AG08396 (cell line): ENCODE measurements at regions not wholly inside any gene's neighbourhood (a gene's known extent, or its start where the extent isn't known, plus 50 kb on each side); places are given as distances from the start of the nearest gene placed in this dataset.
"Not testable (repeated sequence)": the region's sequence is repeated elsewhere in the genome, so short reads cannot be mapped to it uniquely, and the experiment has no call there.

Experiments used
- DNase-seq: peaks from one replicate; pipeline ENCODE4 v3.0.0; 2012; ENCODE audit warnings: low spot score, mixed read lengths

- peak; percentile 3 for DNase-seq
These were observed 53.6 kb upstream of the PLGLB1 start for GRCh38 chr2:87075054-87075790.

DNA sequence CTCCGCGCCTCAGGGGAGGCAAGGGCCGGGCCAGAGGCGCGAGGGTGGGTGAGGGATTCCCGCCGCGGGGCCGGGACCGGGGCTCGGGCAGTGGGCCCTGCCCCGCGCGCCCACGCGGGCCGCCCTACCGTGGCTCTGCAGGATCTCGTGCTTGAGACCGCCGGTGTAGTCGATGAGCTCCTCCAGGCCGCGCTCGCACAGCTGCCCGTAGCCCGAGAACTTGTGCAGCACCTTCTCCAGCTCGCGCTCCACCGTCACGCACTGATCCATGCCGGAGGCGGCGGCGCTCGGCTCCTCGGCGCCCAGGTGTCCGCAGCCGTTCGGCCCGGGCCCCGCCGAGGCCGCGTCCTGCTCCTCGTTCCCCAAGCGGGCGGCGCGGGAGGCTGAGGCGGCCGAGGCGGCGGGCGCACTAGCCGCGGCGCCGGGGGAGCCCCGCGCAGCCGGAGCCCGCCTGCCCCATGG is 54.2 kb upstream of the PLGLB1 start:
- peak; percentile 20 for DNase-seq

DNA sequence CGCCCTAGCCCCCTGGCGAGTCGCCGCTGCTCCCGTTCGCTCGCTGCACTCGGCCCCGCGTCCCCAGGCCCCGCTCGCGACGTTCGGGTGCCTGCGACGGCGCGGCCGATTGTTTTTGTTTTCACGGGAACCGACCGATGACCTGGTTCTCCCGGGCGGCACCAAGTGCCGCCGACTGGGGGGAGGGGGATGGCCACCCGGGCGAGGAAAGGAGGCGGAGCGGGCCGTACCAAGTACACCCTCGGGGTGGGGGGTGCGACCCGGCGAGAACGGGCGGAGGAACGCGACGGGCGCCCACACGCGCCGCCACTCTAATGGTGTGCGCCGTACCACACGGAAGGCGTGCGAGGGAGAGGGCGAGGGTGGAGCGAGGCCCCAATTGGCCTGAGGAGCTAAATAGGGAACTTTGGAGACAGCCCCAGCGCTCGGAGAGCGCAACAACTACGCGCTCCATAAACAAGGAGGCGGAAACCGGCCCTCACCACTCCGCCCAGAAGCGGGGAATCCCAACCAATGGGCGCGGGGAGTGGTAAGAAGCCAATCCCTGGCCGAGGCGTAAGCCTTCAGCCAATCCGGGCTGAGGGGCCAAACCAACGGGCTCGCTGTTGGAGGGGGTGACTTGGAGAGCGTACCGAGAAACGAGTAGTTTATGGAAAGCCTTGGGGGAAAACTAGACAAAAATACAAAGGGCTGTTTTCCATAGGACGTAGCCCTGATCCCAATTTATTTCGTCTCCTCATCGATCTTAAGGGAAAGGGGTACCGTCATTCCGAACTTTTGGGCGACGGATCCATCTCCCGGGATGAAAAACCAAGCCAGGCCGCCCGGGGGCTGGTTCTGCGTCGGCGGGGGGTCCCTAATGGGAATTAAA is 54.8 kb upstream of the PLGLB1 start:
- DNase-seq: peak; percentile 70

- not testable (repeated sequence) for DNase-seq
These were observed 55.4 kb upstream of the PLGLB1 start for GRCh38 chr2:87077124-87077446.

DNA sequence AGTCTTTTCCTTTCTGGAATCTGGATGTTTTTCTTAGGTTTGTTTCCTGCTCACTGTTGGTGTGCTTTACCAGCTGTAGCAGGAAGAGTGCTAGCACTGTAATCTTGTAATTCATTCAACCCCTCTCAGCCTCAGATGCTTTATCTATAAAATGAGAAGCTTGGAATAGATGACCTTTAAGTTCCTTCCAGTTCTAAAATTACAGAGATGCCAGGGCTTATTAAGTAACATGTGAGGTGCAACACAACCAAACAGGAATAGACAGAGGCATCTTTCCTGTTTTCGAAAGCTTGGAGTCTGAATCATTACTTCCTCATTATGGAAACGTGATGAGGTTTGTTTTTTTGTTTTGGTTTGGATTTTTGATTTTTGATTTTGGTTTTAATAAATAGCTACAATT is 60.1 kb upstream of the PLGLB1 start:
- not testable (repeated sequence) for DNase-seq

DNA sequence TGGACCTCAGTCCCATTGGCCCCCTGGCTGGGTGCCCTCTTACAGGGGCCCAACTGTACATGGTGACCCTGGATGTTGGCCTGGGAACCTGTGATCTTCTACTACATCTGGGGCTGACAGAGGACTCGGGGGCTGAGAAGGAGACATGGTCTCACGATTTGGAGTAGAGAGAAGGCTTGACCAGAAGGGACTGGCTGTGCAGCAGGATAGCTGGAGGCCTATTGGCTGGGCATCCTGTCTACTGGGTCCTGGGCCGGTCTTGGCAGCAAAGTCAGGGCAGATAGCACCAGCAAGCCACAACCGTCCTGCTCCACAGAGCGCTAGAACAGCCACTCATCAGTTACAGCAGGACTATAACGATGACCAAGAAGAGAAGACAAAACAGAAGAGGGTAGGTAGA is 66.4 kb upstream of the PLGLB1 start:
- DNase-seq: not testable (repeated sequence)

GRCh38 chr2:87089401-87089800 is 67.8 kb upstream of the PLGLB1 start:
- DNase-seq: not testable (repeated sequence)

DNA sequence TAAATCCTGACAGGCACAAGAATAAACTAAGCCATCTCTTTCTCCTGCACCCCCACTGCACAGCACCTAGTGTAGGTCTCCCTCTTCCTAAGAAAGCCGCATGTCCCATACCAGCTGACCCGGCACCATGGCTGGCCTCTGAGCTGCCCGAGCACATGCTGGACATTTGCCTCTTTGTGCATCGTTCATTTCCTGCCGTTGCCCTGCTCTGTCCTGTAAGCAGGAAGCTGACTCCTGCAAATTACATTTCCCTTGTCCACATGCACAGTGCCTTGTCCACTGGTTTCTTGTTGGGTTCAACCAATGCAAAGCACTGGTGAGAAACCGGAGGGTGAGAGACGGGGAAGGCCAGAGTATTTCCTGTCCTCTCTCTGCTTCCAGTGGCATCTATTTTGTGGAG is 71.6 kb upstream of the PLGLB1 start:
- DNase-seq: not testable (repeated sequence)

GRCh38 chr2:87093937-87094529 is 72.4 kb upstream of the PLGLB1 start:
- not testable (repeated sequence) for DNase-seq

- DNase-seq: not testable (repeated sequence)
These were observed 74.2 kb upstream of the PLGLB1 start for GRCh38 chr2:87095804-87096203.

DNA sequence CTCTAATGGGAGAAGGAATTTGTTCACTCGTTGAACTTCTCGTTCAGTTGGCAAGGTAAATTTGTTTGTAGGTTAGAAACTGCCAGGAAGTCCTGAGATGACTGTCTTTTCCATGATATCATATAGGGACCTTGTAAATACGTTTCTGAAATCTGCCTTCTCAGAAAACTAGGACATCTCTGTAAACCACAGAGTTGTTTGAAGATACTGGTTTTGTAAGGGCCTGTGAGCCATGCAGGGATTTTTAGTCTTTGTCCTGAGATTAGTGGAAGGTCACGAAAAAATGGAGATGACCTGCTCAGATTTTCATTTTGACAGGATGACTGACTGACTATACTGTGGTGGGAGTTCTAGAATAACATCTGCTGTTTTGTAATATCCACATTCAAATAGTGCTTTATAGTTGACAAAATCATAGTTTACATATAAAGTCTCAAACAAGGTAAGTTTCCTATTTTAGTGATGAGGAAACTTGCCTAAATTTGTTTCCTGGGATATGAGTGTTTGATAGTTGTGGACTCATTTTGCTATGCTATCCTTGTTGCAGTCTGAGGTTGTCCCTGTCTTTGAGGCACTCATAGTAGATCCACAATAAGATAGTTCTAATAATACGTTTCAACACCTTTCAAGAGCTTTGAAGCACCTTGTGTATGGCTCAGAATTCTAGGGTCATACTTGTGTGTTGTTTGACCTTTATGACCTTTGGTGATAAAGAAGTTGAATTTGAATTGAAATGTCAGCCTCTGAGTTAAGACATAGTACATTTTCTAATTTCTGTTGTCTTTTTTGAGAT is 107.3 kb upstream of the PLGLB1 start:
- not testable (repeated sequence) for DNase-seq

GRCh38 chr2:87132577-87132976 is 110.9 kb upstream of the PLGLB1 start:
- not testable (repeated sequence) for DNase-seq

GRCh38 chr2:87151835-87152493 is 130.3 kb upstream of the PLGLB1 start:
- not testable (repeated sequence) for DNase-seq

GRCh38 chr2:87174454-87174853 is 152.8 kb upstream of the PLGLB1 start:
- not testable (repeated sequence) for DNase-seq

DNA sequence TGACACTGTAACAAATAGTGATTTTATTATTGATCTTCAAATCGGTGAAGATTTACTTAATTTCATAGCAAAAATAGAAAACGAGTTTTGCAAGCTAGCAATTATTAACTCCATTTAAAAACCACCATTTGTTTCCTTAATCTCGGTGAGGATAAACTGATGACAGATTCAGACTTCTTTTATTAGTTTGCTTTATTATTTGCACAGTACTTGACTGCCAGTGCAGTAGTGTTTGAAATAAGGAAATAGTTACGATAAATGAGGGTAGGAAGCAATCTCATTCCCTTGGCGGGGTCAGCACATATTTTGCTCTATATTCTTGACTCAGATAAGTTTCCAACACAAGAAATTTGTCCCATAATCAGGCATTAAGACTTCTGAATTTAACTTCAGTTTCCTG is 161.7 kb upstream of the PLGLB1 start:
- not testable (repeated sequence) for DNase-seq

DNA sequence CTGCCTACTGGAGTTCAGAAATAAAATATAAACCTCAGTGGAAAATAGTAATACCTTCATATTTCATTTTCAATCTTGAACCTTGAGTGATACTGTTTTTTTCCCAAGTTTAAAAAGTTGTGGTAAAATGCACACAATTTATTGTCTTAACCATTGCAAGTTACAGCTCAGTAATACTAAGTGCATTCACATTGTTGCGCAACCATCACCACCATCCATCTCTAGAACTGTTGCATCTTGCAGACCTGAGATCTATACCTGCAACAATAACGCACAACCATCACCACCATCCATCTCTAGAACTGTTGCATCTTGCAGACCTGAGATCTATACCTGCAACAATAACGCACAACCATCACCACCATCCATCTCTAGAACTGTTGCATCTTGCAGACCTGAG is 162.6 kb upstream of the PLGLB1 start:
- DNase-seq: not testable (repeated sequence)

- DNase-seq: not testable (repeated sequence)
These were observed 167.6 kb upstream of the PLGLB1 start for GRCh38 chr2:87189214-87189613.

- not testable (repeated sequence) for DNase-seq
These were observed 171.7 kb upstream of the PLGLB1 start for GRCh38 chr2:87193336-87193735.

DNA sequence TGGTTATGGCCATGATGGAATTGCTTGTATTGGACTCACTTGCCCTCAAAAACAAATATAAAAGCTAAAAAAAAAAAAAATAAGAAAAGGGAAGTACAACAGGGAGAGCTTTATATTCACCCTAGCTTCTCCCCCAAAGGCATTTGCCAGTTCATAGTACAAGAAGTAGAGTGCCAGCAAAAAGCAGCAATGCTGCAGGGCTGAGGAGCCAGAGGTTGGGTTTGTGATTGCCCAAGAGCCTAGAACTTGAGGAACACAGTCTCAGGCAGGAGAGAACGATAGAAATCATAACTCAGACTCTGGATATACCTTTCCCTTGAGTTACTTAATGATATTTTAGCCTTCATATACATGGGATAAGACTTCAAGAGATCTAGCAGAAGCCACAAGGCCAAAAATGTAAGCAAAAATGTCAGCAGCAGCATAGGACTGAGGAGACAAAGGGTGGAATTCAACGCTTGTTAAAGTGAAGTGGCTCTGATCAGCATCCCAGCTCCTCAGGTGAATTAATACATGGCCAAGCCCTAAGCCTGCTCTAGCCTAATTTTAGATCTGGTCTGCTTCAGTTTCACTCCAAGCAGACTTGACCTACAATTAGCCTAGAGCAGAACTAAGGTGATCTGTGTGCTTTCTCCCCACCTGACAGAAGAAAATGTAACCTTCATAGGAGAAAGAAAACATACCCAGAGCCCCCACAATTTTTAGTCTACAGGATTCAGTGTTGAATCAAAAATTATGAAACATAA is 172.8 kb upstream of the PLGLB1 start:
- DNase-seq: not testable (repeated sequence)

- DNase-seq: not testable (repeated sequence)
These were observed 175.2 kb upstream of the PLGLB1 start for GRCh38 chr2:87196720-87197388.
